Caco-2 (cell line): ENCODE measurements at regions not wholly inside any gene's neighbourhood (a gene's known extent, or its start where the extent isn't known, plus 50 kb on each side); places are given as distances from the start of the nearest gene placed in this dataset.

Experiments used
- BruUV-seq: library from RNA; stranded (reverse); fragments of 400-500 nt; replicated peaks from 2 replicates; lab custom pipeline; 2021; lab: Mats Ljungman, UMichigan
- CTCF ChIA-PET: fragments of 300-600 bp; sonication (Branson Sonifier 250); formaldehyde crosslinking; loops from one replicate; lab custom pipeline; 2022; ENCODE audit warnings: antibody characterized with exemption; lab: Charles Lee
- POLR2A ChIA-PET: fragments of 300-600 bp; sonication (Branson Sonifier 250); formaldehyde crosslinking; loops from one replicate; lab custom pipeline; 2022; ENCODE audit warnings: antibody characterized with exemption; lab: Charles Lee
- DNase-seq, 2 experiments: peaks; one replicate each; pipeline versions ENCODE4 v3.0.0 to v3.0.0-alpha.2; 2020 to 2022
- H3K27me3 ChIP-seq: replicated peaks from 2 replicates; pipeline ENCODE4 v1.6.0; 2011; ENCODE audit warnings: low read length; ENCODE audit not compliant: control insufficient read depth, insufficient read depth
- H3K36me3 ChIP-seq: 2 replicates; pipeline ENCODE4 v1.5.1; 2011; ENCODE audit warnings: low read length; ENCODE audit not compliant: control insufficient read depth, insufficient read depth
- H3K4me1 ChIP-seq: fragments of 250-450 bp; sonication (Bioruptor Pico); 2 replicates; pipeline ENCODE4 v1.5.1; 2020; ENCODE audit warnings: mild to moderate bottlenecking
- H3K4me3 ChIP-seq: 2 replicates; pipeline ENCODE4 v1.5.1; 2011; ENCODE audit warnings: low read depth, mild to moderate bottlenecking, control low read depth, low read length
- H3K9me3 ChIP-seq: fragments of 250-450 bp; sonication (Bioruptor Pico); 2 replicates; pipeline ENCODE4 v1.5.1; 2020; ENCODE audit warnings: mild to moderate bottlenecking, moderate library complexity
- H3K27ac Mint-ChIP-seq: one replicate; pipeline ENCODE4 v1.8.0; 2022; ENCODE audit warnings: mixed read lengths; ENCODE audit not compliant: unreplicated experiment
- H3K27me3 Mint-ChIP-seq: one replicate; pipeline ENCODE4 v1.8.0; 2022; ENCODE audit warnings: mixed read lengths; ENCODE audit not compliant: insufficient read depth, unreplicated experiment
- H3K36me3 Mint-ChIP-seq: one replicate; pipeline ENCODE4 v1.8.0; 2022; ENCODE audit warnings: mild to moderate bottlenecking, mixed read lengths; ENCODE audit not compliant: insufficient read depth, unreplicated experiment
- H3K4me1 Mint-ChIP-seq: one replicate; pipeline ENCODE4 v1.8.0; 2022; ENCODE audit warnings: low read depth, mixed read lengths; ENCODE audit not compliant: unreplicated experiment
- H3K4me3 Mint-ChIP-seq: one replicate; pipeline ENCODE4 v1.8.0; 2022; ENCODE audit warnings: mild to moderate bottlenecking, moderate library complexity, mixed read lengths; ENCODE audit not compliant: unreplicated experiment
- H3K9me3 Mint-ChIP-seq: one replicate; pipeline ENCODE4 v1.8.0; 2022; ENCODE audit warnings: mixed read lengths; ENCODE audit not compliant: unreplicated experiment
- intact Hi-C: fragments of 100-400 bp; cut with micrococcal nuclease; formaldehyde crosslinking; loops from one replicate; pipeline ENCODE4 v1.10.0; 2022; ENCODE audit not compliant: unreplicated experiment
- TF ChIP-seq, protein P1 (sequence below), 2 experiments: fragments of 200-600 bp in 1 of 2; IDR thresholded peaks; 1 replicate in 1 of 2; 2 replicates in 1 of 2; pipeline versions ENCODE4 v1.5.1 to v1.8.0; 2011 to 2022; ENCODE audit warnings: antibody characterized with exemption in 1 of 2, control low read depth in 1 of 2, inconsistent platforms in 1 of 2, low read depth in 1 of 2, low read length in 1 of 2, mild to moderate bottlenecking in 1 of 2, moderate library complexity in 1 of 2; ENCODE audit not compliant: insufficient read depth in 1 of 2, severe bottlenecking in 1 of 2, unreplicated experiment in 1 of 2

DNA sequence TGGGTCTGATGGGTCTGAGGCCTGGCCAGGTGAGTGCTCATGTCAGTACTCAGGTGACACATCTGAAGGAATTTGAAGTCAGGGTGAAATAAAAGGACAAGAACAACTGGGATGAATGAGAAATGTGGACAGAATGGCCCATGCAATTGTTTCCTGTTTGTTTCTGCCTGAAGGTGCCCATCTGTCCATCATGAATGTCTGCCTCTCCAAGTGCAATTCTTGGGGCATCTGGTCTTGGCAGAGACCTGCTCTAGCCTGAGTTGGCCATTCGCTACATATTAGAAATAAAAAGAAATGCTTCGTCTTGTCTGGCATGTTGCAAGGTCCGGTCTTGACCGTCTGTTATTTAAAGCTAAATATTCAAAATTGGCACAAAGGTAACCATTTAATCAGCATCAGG, 142.0 kb upstream of the AGBL1 start:
- BruUV-seq, result no TSS peak
- CTCF ChIA-PET, result no interaction called here

DNA sequence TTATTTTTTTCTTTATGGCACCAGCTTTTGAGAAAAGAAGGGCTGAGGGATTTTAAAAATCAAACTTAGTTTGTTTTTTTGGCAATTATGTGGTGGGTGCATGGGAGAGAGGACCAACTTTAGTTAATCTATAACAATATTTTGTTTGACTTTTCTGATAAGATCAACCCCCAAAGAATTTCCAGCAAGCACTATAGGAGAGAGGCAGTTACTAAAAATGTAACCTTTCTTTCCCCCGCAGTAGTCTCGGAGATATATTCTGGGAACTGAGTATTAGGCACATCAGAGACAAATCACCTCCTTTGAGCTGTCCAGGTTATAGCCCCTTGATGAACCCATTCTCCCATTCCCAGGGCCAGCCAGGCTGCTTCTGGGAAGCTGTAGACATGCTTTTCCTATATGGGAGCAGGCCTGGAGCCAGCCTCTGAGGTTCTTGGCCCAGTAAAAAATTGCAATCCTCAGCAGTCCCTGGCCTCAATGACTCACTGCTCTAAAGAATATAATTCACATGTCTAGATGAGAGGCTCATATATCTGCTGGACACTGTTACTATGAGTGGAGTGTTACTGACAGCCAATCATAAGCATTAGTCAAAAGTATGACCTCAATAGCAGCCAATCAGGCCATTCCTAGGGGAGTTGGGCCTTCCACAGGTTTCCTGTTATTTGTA, 138.3 kb upstream of the AGBL1 start:
- DNase-seq, result no peak
- no peaks in the 10 kb centered on the region for H3K36me3 ChIP-seq
- H3K4me3 ChIP-seq, result no peak overlapping the region
- no peaks in the 10 kb centered on the region for H3K4me1 Mint-ChIP-seq
- no peaks in the 10 kb centered on the region for H3K27me3 Mint-ChIP-seq
- ChIA-PET POLR2A (no interaction called here), CTCF (no interaction called here)
- H3K4me1 ChIP-seq, result peaks cover 8% of the 10 kb centered on the region; the same call in 1 of the 2 replicates
- TF ChIP-seq, protein P1, sequence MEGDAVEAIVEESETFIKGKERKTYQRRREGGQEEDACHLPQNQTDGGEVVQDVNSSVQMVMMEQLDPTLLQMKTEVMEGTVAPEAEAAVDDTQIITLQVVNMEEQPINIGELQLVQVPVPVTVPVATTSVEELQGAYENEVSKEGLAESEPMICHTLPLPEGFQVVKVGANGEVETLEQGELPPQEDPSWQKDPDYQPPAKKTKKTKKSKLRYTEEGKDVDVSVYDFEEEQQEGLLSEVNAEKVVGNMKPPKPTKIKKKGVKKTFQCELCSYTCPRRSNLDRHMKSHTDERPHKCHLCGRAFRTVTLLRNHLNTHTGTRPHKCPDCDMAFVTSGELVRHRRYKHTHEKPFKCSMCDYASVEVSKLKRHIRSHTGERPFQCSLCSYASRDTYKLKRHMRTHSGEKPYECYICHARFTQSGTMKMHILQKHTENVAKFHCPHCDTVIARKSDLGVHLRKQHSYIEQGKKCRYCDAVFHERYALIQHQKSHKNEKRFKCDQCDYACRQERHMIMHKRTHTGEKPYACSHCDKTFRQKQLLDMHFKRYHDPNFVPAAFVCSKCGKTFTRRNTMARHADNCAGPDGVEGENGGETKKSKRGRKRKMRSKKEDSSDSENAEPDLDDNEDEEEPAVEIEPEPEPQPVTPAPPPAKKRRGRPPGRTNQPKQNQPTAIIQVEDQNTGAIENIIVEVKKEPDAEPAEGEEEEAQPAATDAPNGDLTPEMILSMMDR (IDR thresholded peaks at IDR 0.05; ENCODE audit: insufficient read depth in 1 of 2, low read depth in 1 of 2, low read length in 1 of 2, severe bottlenecking in 1 of 2, unreplicated experiment in 1 of 2), result no peak
- H3K9me3 ChIP-seq, result no peaks in the 10 kb centered on the region
- H3K9me3 Mint-ChIP-seq, result no peaks in the 10 kb centered on the region
- no peak overlapping the region for H3K27ac Mint-ChIP-seq
- H3K27me3 ChIP-seq, result no peaks in the 10 kb centered on the region
- no TSS peak for BruUV-seq
- no peak overlapping the region for H3K4me3 Mint-ChIP-seq
- intact Hi-C loops, result no loop called here
- H3K36me3 Mint-ChIP-seq, result no peaks in the 10 kb centered on the region

More for the DNA sequence above, 142.0 kb upstream of the AGBL1 start:
- Mint-ChIP-seq H3K27ac (no peak overlapping the region), H3K36me3 (no peaks in the 10 kb centered on the region), H3K4me1 (no peaks in the 10 kb centered on the region), H3K27me3 (peaks cover 7% of the 10 kb centered on the region), H3K4me3 (no peak overlapping the region), H3K9me3 (no peaks in the 10 kb centered on the region)
- intact Hi-C loops, result no loop called here
- TF ChIP-seq, protein P1 (IDR thresholded peaks at IDR 0.05; ENCODE audit: insufficient read depth in 1 of 2, low read depth in 1 of 2, low read length in 1 of 2, severe bottlenecking in 1 of 2, unreplicated experiment in 1 of 2), result no peak
- H3K36me3 ChIP-seq, result no peaks in the 10 kb centered on the region
- DNase-seq, result no peak
- H3K4me1 ChIP-seq, result peaks cover 8% of the 10 kb centered on the region; the same call in 1 of the 2 replicates
- H3K27me3 ChIP-seq, result no peaks in the 10 kb centered on the region
- POLR2A ChIA-PET, result no interaction called here
- H3K4me3 ChIP-seq, result no peak overlapping the region
- H3K9me3 ChIP-seq, result no peaks in the 10 kb centered on the region

DNA sequence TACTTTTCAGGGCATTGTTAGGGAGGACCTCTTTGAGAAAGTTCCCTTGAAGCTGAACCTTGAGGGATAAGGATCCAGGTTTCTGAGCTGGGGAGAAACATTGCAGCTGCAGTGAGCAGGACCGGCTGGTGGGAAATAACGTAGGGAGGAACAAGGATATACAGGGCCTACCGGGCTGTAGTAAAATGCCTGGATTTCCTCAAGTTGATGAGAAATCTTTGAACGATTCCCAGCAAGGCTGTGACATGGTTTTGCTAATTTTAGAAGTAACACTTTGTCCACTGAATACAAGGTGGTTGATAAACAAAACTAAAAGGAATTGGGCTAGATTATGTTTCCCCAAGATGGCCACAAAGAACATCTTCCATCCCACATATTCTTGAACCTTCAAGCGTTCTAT, 137.0 kb upstream of the AGBL1 start:
- ChIA-PET CTCF (no interaction called here), POLR2A (no interaction called here)
- Histone ChIP-seq H3K27me3 (no peaks in the 10 kb centered on the region), H3K4me1 (peaks cover 8% of the 10 kb centered on the region; the same call in 1 of the 2 replicates), H3K9me3 (no peaks in the 10 kb centered on the region), H3K36me3 (no peaks in the 10 kb centered on the region), H3K4me3 (no peak overlapping the region)
- Mint-ChIP-seq H3K27me3 (no peaks in the 10 kb centered on the region), H3K4me3 (no peak overlapping the region), H3K36me3 (no peaks in the 10 kb centered on the region), H3K27ac (no peak overlapping the region), H3K9me3 (no peaks in the 10 kb centered on the region), H3K4me1 (no peaks in the 10 kb centered on the region)
- TF ChIP-seq, protein P1 (IDR thresholded peaks at IDR 0.05; ENCODE audit: insufficient read depth in 1 of 2, low read depth in 1 of 2, low read length in 1 of 2, severe bottlenecking in 1 of 2, unreplicated experiment in 1 of 2), result no peak
- no peak for DNase-seq
- intact Hi-C loops, result no loop called here
- no TSS peak for BruUV-seq
